ENCODE measurements at regions not wholly inside any gene's neighbourhood (a gene's known extent, or its start where the extent isn't known, plus 50 kb on each side); places are given as distances from the start of the nearest gene placed in this dataset.

GRCh38 chr21:35252831-35253230 lies 203.7 kb upstream of the RUNX1 start:
- no peak for DNase-seq

GRCh38 chr21:35249636-35250035 lies 200.5 kb upstream of the RUNX1 start:
- TF ChIP-seq POLR2A (IDR thresholded peaks at IDR 0.05; ENCODE audit: low read length) (no peak), GATA1 (IDR thresholded peaks at IDR 0.05; ENCODE audit: low read depth, low read length) (no peak)
- no peak for DNase-seq

More at GRCh38 chr21:35252831-35253230, 203.7 kb upstream of the RUNX1 start:
- TF ChIP-seq GATA1 (IDR thresholded peaks at IDR 0.05; ENCODE audit: low read depth, low read length) (no peak), POLR2A (IDR thresholded peaks at IDR 0.05; ENCODE audit: low read length) (no peak)

- DNase-seq, result no peak
- TF ChIP-seq GATA1 (IDR thresholded peaks at IDR 0.05; ENCODE audit: low read depth, low read length), result no peak
- no peak for TF ChIP-seq POLR2A (IDR thresholded peaks at IDR 0.05; ENCODE audit: low read length)
Measured at GRCh38 chr21:35245879-35246278, 196.8 kb upstream of the RUNX1 start.

GRCh38 chr21:35244514-35244913 lies 195.4 kb upstream of the RUNX1 start:
- no peak for DNase-seq
- no peak for TF ChIP-seq POLR2A (IDR thresholded peaks at IDR 0.05; ENCODE audit: low read length)
- no peak for TF ChIP-seq GATA1 (IDR thresholded peaks at IDR 0.05; ENCODE audit: low read depth, low read length)

GRCh38 chr21:35243171-35243570 lies 194.1 kb upstream of the RUNX1 start:
- DNase-seq, result no peak
- TF ChIP-seq POLR2A (IDR thresholded peaks at IDR 0.05; ENCODE audit: low read length) (no peak), GATA1 (IDR thresholded peaks at IDR 0.05; ENCODE audit: low read depth, low read length) (no peak)

- DNase-seq, result no peak
- TF ChIP-seq GATA1 (IDR thresholded peaks at IDR 0.05; ENCODE audit: low read depth, low read length), result no peak
- no peak for TF ChIP-seq POLR2A (IDR thresholded peaks at IDR 0.05; ENCODE audit: low read length)
Measured at GRCh38 chr21:35239811-35240219, 190.7 kb upstream of the RUNX1 start.

GRCh38 chr21:35238119-35238518 lies 189.0 kb upstream of the RUNX1 start:
- DNase-seq, result no peak
- TF ChIP-seq GATA1 (IDR thresholded peaks at IDR 0.05; ENCODE audit: low read depth, low read length), result no peak
- TF ChIP-seq POLR2A (IDR thresholded peaks at IDR 0.05; ENCODE audit: low read length), result no peak

GRCh38 chr21:35237287-35237686 lies 188.2 kb upstream of the RUNX1 start:
- TF ChIP-seq GATA1 (IDR thresholded peaks at IDR 0.05; ENCODE audit: low read depth, low read length) (no peak), POLR2A (IDR thresholded peaks at IDR 0.05; ENCODE audit: low read length) (no peak)
- DNase-seq, result no peak

GRCh38 chr21:35236090-35236489 lies 187.0 kb upstream of the RUNX1 start:
- no peak for DNase-seq
- TF ChIP-seq POLR2A (IDR thresholded peaks at IDR 0.05; ENCODE audit: low read length), result no peak
- no peak for TF ChIP-seq GATA1 (IDR thresholded peaks at IDR 0.05; ENCODE audit: low read depth, low read length)

GRCh38 chr21:35234725-35235124 lies 185.6 kb upstream of the RUNX1 start:
- no peak for DNase-seq
- TF ChIP-seq POLR2A (IDR thresholded peaks at IDR 0.05; ENCODE audit: low read length) (no peak), GATA1 (IDR thresholded peaks at IDR 0.05; ENCODE audit: low read depth, low read length) (no peak)

- TF ChIP-seq POLR2A (IDR thresholded peaks at IDR 0.05; ENCODE audit: low read length) (no peak), GATA1 (IDR thresholded peaks at IDR 0.05; ENCODE audit: low read depth, low read length) (no peak)
- DNase-seq, result no peak
Measured at GRCh38 chr21:35233756-35234155, 184.7 kb upstream of the RUNX1 start.

- no peak for TF ChIP-seq GATA1 (IDR thresholded peaks at IDR 0.05; ENCODE audit: low read depth, low read length)
- no peak for TF ChIP-seq POLR2A (IDR thresholded peaks at IDR 0.05; ENCODE audit: low read length)
- DNase-seq, result no peak
Measured at GRCh38 chr21:35232545-35233176, 183.6 kb upstream of the RUNX1 start.

GRCh38 chr21:35231090-35231489 lies 182.0 kb upstream of the RUNX1 start:
- no peak for TF ChIP-seq POLR2A (IDR thresholded peaks at IDR 0.05; ENCODE audit: low read length)
- TF ChIP-seq GATA1 (IDR thresholded peaks at IDR 0.05; ENCODE audit: low read depth, low read length), result no peak

GRCh38 chr21:35229290-35229689 lies 180.2 kb upstream of the RUNX1 start:
- DNase-seq, result no peak
- TF ChIP-seq POLR2A (IDR thresholded peaks at IDR 0.05; ENCODE audit: low read length), result no peak
- TF ChIP-seq GATA1 (IDR thresholded peaks at IDR 0.05; ENCODE audit: low read depth, low read length), result no peak

More at GRCh38 chr21:35231090-35231489, 182.0 kb upstream of the RUNX1 start:
- no peak for DNase-seq

- no peak for TF ChIP-seq GATA1 (IDR thresholded peaks at IDR 0.05; ENCODE audit: low read depth, low read length)
- no peak for TF ChIP-seq POLR2A (IDR thresholded peaks at IDR 0.05; ENCODE audit: low read length)
- no peak for DNase-seq
Measured at GRCh38 chr21:35227786-35228185, 178.7 kb upstream of the RUNX1 start.

Data from erythroblast (primary cell).